Panc1 (cell line): ENCODE measurements at regions not wholly inside any gene's neighbourhood (a gene's known extent, or its start where the extent isn't known, plus 50 kb on each side); places are given as distances from the start of the nearest gene placed in this dataset.

Experiments used
- ATAC-seq: fragments of 200-7000 bp; cut with Tn5 transposase; 2 replicates; pipeline ENCODE4 v1.9.1; 2020; ENCODE audit warnings: mild to moderate bottlenecking, moderate library complexity
- BruUV-seq: library from RNA; stranded (reverse); fragments of 400-500 nt; replicated peaks from 2 replicates; lab custom pipeline; 2021; lab: Mats Ljungman, UMichigan
- CTCF ChIA-PET: fragments of 300-600 bp; sonication (Branson Sonifier 250); formaldehyde crosslinking; loops from one replicate; lab custom pipeline; 2022; ENCODE audit warnings: antibody characterized with exemption; lab: Charles Lee
- POLR2A ChIA-PET: fragments of 300-600 bp; sonication (Branson Sonifier 250); formaldehyde crosslinking; loops from one replicate; lab custom pipeline; 2022; ENCODE audit warnings: antibody characterized with exemption; lab: Charles Lee
- DNase-seq: peaks from one replicate; pipeline ENCODE4 v3.0.0-alpha.2; 2010; ENCODE audit warnings: low read depth, low spot score
- H3K27ac ChIP-seq: 2 replicates; pipeline ENCODE4 v1.5.1; 2011; ENCODE audit warnings: mild to moderate bottlenecking, low read length, inconsistent platforms
- H3K27me3 ChIP-seq: fragments of 200-500 bp; sonication (Bioruptor generic); 2 replicates; pipeline ENCODE4 v1.6.0; 2014; ENCODE audit warnings: low read length, inconsistent platforms; ENCODE audit not compliant: control insufficient read depth, insufficient read depth
- H3K36me3 ChIP-seq: fragments of 200-500 bp; sonication (Bioruptor generic); 2 replicates; pipeline ENCODE4 v1.5.1; 2014; ENCODE audit warnings: inconsistent platforms, mild to moderate bottlenecking, low read length, moderate library complexity; ENCODE audit not compliant: control insufficient read depth, insufficient read depth
- H3K4me1 ChIP-seq: 2 replicates; pipeline ENCODE4 v1.5.1; 2011; ENCODE audit warnings: inconsistent platforms, mild to moderate bottlenecking, low read length, moderate library complexity; ENCODE audit not compliant: control insufficient read depth, insufficient read depth
- H3K4me3 ChIP-seq, 2 experiments: 2 replicates each; pipeline ENCODE4 v1.5.1; 2011 to 2012; ENCODE audit warnings: low read depth in 2 of 2, low read length in 2 of 2, mild to moderate bottlenecking in 2 of 2, inconsistent platforms in 1 of 2, moderate library complexity in 1 of 2
- H3K9me3 ChIP-seq: fragments of 200-500 bp; sonication (Bioruptor generic); 2 replicates; pipeline ENCODE4 v1.5.1; 2014; ENCODE audit warnings: low read depth, mild to moderate bottlenecking, inconsistent platforms, low read length, moderate library complexity; ENCODE audit not compliant: control insufficient read depth, insufficient read depth
- CTCF ChIP-seq: fragments of 450-650 bp; IDR thresholded peaks from 2 replicates; pipeline ENCODE4 v1.5.1; 2017; ENCODE audit warnings: mild to moderate bottlenecking
- POLR2AphosphoS5 ChIP-seq: IDR thresholded peaks from 2 replicates; pipeline ENCODE4 v1.6.1; 2012; ENCODE audit warnings: mild to moderate bottlenecking, low read depth, low read length, moderate library complexity
- SIN3A ChIP-seq: IDR thresholded peaks from 2 replicates; pipeline ENCODE4 v1.6.1; 2012; ENCODE audit warnings: low read depth, mild to moderate bottlenecking, low read length, moderate library complexity, borderline replicate concordance; ENCODE audit not compliant: insufficient read depth
- TCF7L2 ChIP-seq: IDR thresholded peaks from 2 replicates; pipeline ENCODE4 v1.6.1; 2011; ENCODE audit warnings: mild to moderate bottlenecking, low read depth, low read length, inconsistent platforms
- in situ Hi-C: cut with HindIII; loops from 2 replicates; pipeline ENCODE4 v1.10.0; 2016; ENCODE audit warnings: low sequenced_read_pairs, low pct_unique_long_range_greater_than_20kb
- intact Hi-C: fragments of 100-400 bp; cut with micrococcal nuclease; formaldehyde crosslinking; loops from one replicate; pipeline ENCODE4 v1.10.0; 2022; ENCODE audit not compliant: unreplicated experiment
- TF ChIP-seq, protein P1 (sequence below), 2 experiments: IDR thresholded peaks; 2 replicates each; pipeline ENCODE4 v1.6.1; 2011 to 2012; ENCODE audit warnings: low read depth in 2 of 2, control low read depth in 1 of 2, low read length in 1 of 2, mild to moderate bottlenecking in 1 of 2, moderate library complexity in 1 of 2; ENCODE audit not compliant: insufficient read depth in 1 of 2

DNA sequence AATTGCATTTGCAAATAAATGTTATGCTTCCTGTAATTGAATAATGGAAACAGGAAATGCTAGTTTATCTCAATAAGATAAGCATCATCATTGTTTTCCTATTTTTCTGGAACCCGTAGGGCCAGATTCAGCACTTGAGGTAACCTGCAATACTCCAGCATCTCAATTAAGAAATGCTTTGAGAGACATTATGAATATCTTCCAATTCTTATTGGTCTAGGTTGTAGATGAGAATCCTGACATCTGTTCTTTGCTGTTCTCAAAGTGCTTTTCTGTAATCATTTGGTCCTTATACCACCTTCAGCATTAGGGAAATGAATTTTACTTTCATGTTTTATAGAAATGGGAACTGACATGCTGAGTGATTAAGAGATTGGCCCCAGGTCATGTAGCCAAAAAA, 428.3 kb downstream of the CBLN4 start:
- Histone ChIP-seq H3K36me3 (no peaks in the 10 kb centered on the region), H3K4me1 (no peaks in the 10 kb centered on the region), H3K27ac (no peak overlapping the region), H3K4me3 (no peak overlapping the region), H3K9me3 (no peaks in the 10 kb centered on the region), H3K27me3 (no peaks in the 10 kb centered on the region)
- in situ Hi-C loops (no loop called here), intact Hi-C loops (no loop called here)
- no peak for ATAC-seq
- no TSS peak for BruUV-seq
- no peak for DNase-seq
- CTCF ChIA-PET, result no interaction called here
- POLR2A ChIA-PET, result no interaction called here
- TF ChIP-seq SIN3A, result no peak
- TF ChIP-seq CTCF, result no peak
- TF ChIP-seq, protein P1, sequence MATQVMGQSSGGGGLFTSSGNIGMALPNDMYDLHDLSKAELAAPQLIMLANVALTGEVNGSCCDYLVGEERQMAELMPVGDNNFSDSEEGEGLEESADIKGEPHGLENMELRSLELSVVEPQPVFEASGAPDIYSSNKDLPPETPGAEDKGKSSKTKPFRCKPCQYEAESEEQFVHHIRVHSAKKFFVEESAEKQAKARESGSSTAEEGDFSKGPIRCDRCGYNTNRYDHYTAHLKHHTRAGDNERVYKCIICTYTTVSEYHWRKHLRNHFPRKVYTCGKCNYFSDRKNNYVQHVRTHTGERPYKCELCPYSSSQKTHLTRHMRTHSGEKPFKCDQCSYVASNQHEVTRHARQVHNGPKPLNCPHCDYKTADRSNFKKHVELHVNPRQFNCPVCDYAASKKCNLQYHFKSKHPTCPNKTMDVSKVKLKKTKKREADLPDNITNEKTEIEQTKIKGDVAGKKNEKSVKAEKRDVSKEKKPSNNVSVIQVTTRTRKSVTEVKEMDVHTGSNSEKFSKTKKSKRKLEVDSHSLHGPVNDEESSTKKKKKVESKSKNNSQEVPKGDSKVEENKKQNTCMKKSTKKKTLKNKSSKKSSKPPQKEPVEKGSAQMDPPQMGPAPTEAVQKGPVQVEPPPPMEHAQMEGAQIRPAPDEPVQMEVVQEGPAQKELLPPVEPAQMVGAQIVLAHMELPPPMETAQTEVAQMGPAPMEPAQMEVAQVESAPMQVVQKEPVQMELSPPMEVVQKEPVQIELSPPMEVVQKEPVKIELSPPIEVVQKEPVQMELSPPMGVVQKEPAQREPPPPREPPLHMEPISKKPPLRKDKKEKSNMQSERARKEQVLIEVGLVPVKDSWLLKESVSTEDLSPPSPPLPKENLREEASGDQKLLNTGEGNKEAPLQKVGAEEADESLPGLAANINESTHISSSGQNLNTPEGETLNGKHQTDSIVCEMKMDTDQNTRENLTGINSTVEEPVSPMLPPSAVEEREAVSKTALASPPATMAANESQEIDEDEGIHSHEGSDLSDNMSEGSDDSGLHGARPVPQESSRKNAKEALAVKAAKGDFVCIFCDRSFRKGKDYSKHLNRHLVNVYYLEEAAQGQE (IDR thresholded peaks at IDR 0.05; ENCODE audit: insufficient read depth in 1 of 2, low read depth in 2 of 2, low read length in 1 of 2), result no peak
- TF ChIP-seq POLR2AphosphoS5, result no peak
- TF ChIP-seq TCF7L2, result no peak

DNA sequence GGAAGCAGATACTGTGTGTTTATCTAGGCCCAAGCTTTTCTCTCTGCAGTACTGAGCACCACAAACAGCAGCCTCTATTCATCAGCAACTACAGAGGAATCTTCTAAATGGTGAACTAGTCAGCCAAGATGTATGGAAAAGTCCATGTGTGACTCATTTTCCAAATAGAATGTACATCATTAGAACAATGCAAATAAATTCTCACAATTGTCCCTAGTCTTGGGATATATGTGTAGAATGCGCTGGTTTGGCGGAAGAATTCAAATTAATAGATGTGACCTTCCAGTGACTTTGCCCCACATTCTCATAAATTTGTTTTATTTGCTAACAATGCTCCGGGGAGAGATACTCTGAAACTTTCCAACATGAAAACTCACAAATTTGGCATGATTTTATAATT, 436.2 kb downstream of the CBLN4 start:
- CTCF ChIA-PET, result no interaction called here

More for the DNA sequence above, 436.2 kb downstream of the CBLN4 start:
- POLR2A ChIA-PET, result no interaction called here
- BruUV-seq, result no TSS peak
- Histone ChIP-seq H3K9me3 (no peaks in the 10 kb centered on the region; the same call in 1 of the 2 replicates), H3K27me3 (no peaks in the 10 kb centered on the region), H3K36me3 (no peaks in the 10 kb centered on the region), H3K4me3 (no peak overlapping the region), H3K27ac (no peak overlapping the region), H3K4me1 (no peaks in the 10 kb centered on the region)
- TF ChIP-seq TCF7L2 (no peak), SIN3A (no peak), CTCF (no peak), POLR2AphosphoS5 (no peak)
- TF ChIP-seq, protein P1 (IDR thresholded peaks at IDR 0.05; ENCODE audit: insufficient read depth in 1 of 2, low read depth in 2 of 2, low read length in 1 of 2), result no peak
- intact Hi-C loops (no loop called here), in situ Hi-C loops (no loop called here)
- DNase-seq (no peak), ATAC-seq (no peak)
